H1 (cell line): ENCODE measurements at regions not wholly inside any gene's neighbourhood (a gene's known extent, or its start where the extent isn't known, plus 50 kb on each side); places are given as distances from the start of the nearest gene placed in this dataset.

Experiments
- BCL11A ChIP-seq, 2 experiments: IDR thresholded peaks; one replicate each; pipeline ENCODE4 v1.6.1; 2011; ENCODE audit warnings: low read depth in 2 of 2, low read length in 2 of 2, mild to moderate bottlenecking in 2 of 2
- FOSL1 ChIP-seq: IDR thresholded peaks from 2 replicates; pipeline ENCODE4 v1.6.1; 2011; ENCODE audit warnings: mild to moderate bottlenecking, low read depth, low read length, moderate library complexity; ENCODE audit not compliant: insufficient read depth
- KDM5A ChIP-seq: fragments of 200-600 bp; IDR thresholded peaks from 2 replicates; pipeline ENCODE4 v1.7.1; 2012; ENCODE audit warnings: mild to moderate bottlenecking, low read length, inconsistent platforms, mixed read lengths
- NANOG ChIP-seq: IDR thresholded peaks from 2 replicates; pipeline ENCODE4 v1.6.1; 2011; ENCODE audit warnings: low read length, low read depth, mild to moderate bottlenecking, inconsistent platforms; ENCODE audit not compliant: insufficient read depth, poor library complexity, severe bottlenecking
- RFX5 ChIP-seq: IDR thresholded peaks from 2 replicates; pipeline ENCODE4 v1.6.1; 2011; ENCODE audit warnings: low read depth, low read length, improper control_type of control experiment, borderline replicate concordance
- SAP30 ChIP-seq: fragments of 300-600 bp; sonication (generic); IDR thresholded peaks from 2 replicates; pipeline ENCODE4 v1.7.1; 2012; ENCODE audit warnings: low read length, moderate library complexity, mild to moderate bottlenecking, inconsistent platforms; ENCODE audit not compliant: insufficient read depth, insufficient replicate concordance
- SP4 ChIP-seq: IDR thresholded peaks from 2 replicates; pipeline ENCODE4 v1.6.1; 2012; ENCODE audit warnings: low read length, inconsistent platforms
- TCF12 ChIP-seq: IDR thresholded peaks from 2 replicates; pipeline ENCODE4 v1.6.1; 2011; ENCODE audit warnings: low read depth, mild to moderate bottlenecking, low read length
- USF2 ChIP-seq: IDR thresholded peaks from 2 replicates; pipeline ENCODE4 v1.6.1; 2011; ENCODE audit warnings: low read length, improper control_type of control experiment
- TF ChIP-seq, protein P1 (sequence below): fragments of 300-600 bp; sonication (generic); IDR thresholded peaks from 2 replicates; pipeline ENCODE4 v1.7.1; 2012; ENCODE audit warnings: low read length, moderate library complexity, mild to moderate bottlenecking, inconsistent platforms; ENCODE audit not compliant: insufficient replicate concordance

DNA sequence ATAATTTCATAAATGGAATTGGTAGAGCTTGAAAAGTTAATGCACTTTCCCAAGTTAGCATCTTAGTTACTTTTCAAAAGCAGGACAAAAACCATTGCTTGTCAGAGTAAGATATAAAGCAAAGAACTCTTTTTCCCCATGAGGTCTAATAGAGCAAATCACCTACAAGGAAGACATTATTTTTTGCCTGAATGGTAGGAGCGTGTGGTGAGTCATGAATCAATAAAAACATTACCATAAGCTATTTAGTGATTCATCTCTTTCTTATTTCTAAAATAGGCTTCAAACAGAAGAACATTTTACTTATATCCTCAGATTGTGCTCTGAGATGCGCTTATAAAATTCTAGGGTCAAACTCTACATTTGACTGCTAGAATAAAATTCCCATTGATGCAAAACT lies 109.4 kb upstream of the GPRIN3 start (continued):
- TF ChIP-seq, protein P1, sequence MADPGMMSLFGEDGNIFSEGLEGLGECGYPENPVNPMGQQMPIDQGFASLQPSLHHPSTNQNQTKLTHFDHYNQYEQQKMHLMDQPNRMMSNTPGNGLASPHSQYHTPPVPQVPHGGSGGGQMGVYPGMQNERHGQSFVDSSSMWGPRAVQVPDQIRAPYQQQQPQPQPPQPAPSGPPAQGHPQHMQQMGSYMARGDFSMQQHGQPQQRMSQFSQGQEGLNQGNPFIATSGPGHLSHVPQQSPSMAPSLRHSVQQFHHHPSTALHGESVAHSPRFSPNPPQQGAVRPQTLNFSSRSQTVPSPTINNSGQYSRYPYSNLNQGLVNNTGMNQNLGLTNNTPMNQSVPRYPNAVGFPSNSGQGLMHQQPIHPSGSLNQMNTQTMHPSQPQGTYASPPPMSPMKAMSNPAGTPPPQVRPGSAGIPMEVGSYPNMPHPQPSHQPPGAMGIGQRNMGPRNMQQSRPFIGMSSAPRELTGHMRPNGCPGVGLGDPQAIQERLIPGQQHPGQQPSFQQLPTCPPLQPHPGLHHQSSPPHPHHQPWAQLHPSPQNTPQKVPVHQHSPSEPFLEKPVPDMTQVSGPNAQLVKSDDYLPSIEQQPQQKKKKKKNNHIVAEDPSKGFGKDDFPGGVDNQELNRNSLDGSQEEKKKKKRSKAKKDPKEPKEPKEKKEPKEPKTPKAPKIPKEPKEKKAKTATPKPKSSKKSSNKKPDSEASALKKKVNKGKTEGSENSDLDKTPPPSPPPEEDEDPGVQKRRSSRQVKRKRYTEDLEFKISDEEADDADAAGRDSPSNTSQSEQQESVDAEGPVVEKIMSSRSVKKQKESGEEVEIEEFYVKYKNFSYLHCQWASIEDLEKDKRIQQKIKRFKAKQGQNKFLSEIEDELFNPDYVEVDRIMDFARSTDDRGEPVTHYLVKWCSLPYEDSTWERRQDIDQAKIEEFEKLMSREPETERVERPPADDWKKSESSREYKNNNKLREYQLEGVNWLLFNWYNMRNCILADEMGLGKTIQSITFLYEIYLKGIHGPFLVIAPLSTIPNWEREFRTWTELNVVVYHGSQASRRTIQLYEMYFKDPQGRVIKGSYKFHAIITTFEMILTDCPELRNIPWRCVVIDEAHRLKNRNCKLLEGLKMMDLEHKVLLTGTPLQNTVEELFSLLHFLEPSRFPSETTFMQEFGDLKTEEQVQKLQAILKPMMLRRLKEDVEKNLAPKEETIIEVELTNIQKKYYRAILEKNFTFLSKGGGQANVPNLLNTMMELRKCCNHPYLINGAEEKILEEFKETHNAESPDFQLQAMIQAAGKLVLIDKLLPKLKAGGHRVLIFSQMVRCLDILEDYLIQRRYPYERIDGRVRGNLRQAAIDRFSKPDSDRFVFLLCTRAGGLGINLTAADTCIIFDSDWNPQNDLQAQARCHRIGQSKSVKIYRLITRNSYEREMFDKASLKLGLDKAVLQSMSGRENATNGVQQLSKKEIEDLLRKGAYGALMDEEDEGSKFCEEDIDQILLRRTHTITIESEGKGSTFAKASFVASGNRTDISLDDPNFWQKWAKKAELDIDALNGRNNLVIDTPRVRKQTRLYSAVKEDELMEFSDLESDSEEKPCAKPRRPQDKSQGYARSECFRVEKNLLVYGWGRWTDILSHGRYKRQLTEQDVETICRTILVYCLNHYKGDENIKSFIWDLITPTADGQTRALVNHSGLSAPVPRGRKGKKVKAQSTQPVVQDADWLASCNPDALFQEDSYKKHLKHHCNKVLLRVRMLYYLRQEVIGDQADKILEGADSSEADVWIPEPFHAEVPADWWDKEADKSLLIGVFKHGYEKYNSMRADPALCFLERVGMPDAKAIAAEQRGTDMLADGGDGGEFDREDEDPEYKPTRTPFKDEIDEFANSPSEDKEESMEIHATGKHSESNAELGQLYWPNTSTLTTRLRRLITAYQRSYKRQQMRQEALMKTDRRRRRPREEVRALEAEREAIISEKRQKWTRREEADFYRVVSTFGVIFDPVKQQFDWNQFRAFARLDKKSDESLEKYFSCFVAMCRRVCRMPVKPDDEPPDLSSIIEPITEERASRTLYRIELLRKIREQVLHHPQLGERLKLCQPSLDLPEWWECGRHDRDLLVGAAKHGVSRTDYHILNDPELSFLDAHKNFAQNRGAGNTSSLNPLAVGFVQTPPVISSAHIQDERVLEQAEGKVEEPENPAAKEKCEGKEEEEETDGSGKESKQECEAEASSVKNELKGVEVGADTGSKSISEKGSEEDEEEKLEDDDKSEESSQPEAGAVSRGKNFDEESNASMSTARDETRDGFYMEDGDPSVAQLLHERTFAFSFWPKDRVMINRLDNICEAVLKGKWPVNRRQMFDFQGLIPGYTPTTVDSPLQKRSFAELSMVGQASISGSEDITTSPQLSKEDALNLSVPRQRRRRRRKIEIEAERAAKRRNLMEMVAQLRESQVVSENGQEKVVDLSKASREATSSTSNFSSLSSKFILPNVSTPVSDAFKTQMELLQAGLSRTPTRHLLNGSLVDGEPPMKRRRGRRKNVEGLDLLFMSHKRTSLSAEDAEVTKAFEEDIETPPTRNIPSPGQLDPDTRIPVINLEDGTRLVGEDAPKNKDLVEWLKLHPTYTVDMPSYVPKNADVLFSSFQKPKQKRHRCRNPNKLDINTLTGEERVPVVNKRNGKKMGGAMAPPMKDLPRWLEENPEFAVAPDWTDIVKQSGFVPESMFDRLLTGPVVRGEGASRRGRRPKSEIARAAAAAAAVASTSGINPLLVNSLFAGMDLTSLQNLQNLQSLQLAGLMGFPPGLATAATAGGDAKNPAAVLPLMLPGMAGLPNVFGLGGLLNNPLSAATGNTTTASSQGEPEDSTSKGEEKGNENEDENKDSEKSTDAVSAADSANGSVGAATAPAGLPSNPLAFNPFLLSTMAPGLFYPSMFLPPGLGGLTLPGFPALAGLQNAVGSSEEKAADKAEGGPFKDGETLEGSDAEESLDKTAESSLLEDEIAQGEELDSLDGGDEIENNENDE = no peak
- TF ChIP-seq FOSL1 (no peak), RFX5 (no peak), TCF12 (no peak), NANOG (no peak), USF2 (no peak), BCL11A (IDR thresholded peaks at IDR 0.05; ENCODE audit: low read depth in 2 of 2, low read length in 2 of 2) (no peak), SP4 (no peak), KDM5A (no peak), SAP30 (no peak)
